Common myeloid progenitor, CD34-positive (primary cell): ENCODE measurements at regions not wholly inside any gene's neighbourhood (a gene's known extent, or its start where the extent isn't known, plus 50 kb on each side); places are given as distances from the start of the nearest gene placed in this dataset.

Experiments
- CTCF ChIA-PET: fragments of 350-600 bp; sonication (Branson Sonifier 250); formaldehyde crosslinking; loops from one replicate; lab custom pipeline; 2021; ENCODE audit warnings: antibody characterized with exemption; lab: Charles Lee
- POLR2A ChIA-PET: fragments of 350-600 bp; sonication (Branson Sonifier 250); formaldehyde crosslinking; loops from one replicate; lab custom pipeline; 2021; ENCODE audit warnings: antibody characterized with exemption; lab: Charles Lee
- DNase-seq, 3 donors: peaks; one replicate each; pipeline versions ENCODE4 v3.0.0 to v3.0.0-alpha.2; 2013
- H3K27ac ChIP-seq, 2 experiments: 1 replicate in 1 of 2; 2 replicates in 1 of 2; pipeline ENCODE4 v1.7.0; 2013; ENCODE audit warnings: inconsistent platforms in 2 of 2, low read length in 2 of 2, mild to moderate bottlenecking in 2 of 2, low read depth in 1 of 2, moderate library complexity in 1 of 2; ENCODE audit not compliant: severe bottlenecking in 2 of 2, insufficient read depth in 1 of 2, poor library complexity in 1 of 2
- H3K27me3 ChIP-seq, 5 experiments: replicated peaks in 2 of 5; 1 replicate in 3 of 5; 2 replicates in 2 of 5; pipeline versions ENCODE4 v1.6.1 to v1.7.0; 2013; ENCODE audit warnings: low read length in 4 of 5, mild to moderate bottlenecking in 2 of 5, moderate library complexity in 2 of 5, inconsistent platforms in 1 of 5; ENCODE audit not compliant: insufficient read depth in 5 of 5, control insufficient read depth in 4 of 5
- H3K36me3 ChIP-seq, 4 experiments: 1 replicate in 2 of 4; 2 replicates in 2 of 4; pipeline versions ENCODE4 v1.6.1 to v1.7.0; 2013; ENCODE audit warnings: low read length in 3 of 4, control low read depth in 1 of 4, mild to moderate bottlenecking in 1 of 4; ENCODE audit not compliant: control insufficient read depth in 4 of 4, insufficient read depth in 4 of 4
- H3K4me1 ChIP-seq, 4 experiments: 1 replicate in 3 of 4; 2 replicates in 1 of 4; pipeline versions ENCODE4 v1.6.1 to v1.7.1; 2013; ENCODE audit warnings: low read length in 3 of 4, mild to moderate bottlenecking in 3 of 4, control low read depth in 1 of 4, inconsistent platforms in 1 of 4, moderate library complexity in 1 of 4; ENCODE audit not compliant: control insufficient read depth in 4 of 4, insufficient read depth in 4 of 4; ENCODE audit errors: control extremely low read depth in 1 of 4
- H3K4me3 ChIP-seq, 7 experiments: 1 replicate in 4 of 7; 2 replicates in 3 of 7; pipeline versions ENCODE4 v1.5.1 to v1.7.0; 2013; ENCODE audit warnings: mild to moderate bottlenecking in 7 of 7, low read length in 6 of 7, moderate library complexity in 6 of 7, inconsistent platforms in 2 of 7, low read depth in 2 of 7, control low read depth in 1 of 7; ENCODE audit not compliant: insufficient read depth in 4 of 7, control insufficient read depth in 1 of 7; ENCODE audit errors: extremely low read depth in 1 of 7
- H3K9me3 ChIP-seq, 5 experiments: 1 replicate in 4 of 5; 2 replicates in 1 of 5; pipeline versions ENCODE4 v1.6.1 to v1.7.1; 2013; ENCODE audit warnings: low read length in 4 of 5, mild to moderate bottlenecking in 2 of 5, inconsistent platforms in 1 of 5, low read depth in 1 of 5, moderate library complexity in 1 of 5; ENCODE audit not compliant: control insufficient read depth in 4 of 5, insufficient read depth in 2 of 5; ENCODE audit errors: control extremely low read depth in 1 of 5
- WGBS: methylation state at CpG from one replicate; pipeline ENCODE4 v1.1.5; 2013; ENCODE audit not compliant: insufficient coverage; 5-methylcytosine and 5-hydroxymethylcytosine counted together

GRCh38 chr15:96693515-96693914 is 363.0 kb downstream of the NR2F2 start:
- POLR2A ChIA-PET, result no interaction called here
- no peak overlapping the region for H3K4me3 ChIP-seq
- no peaks in the 10 kb centered on the region for H3K36me3 ChIP-seq
- H3K27ac ChIP-seq, result no peak overlapping the region
- CTCF ChIA-PET, result no interaction called here
- no peaks in the 10 kb centered on the region for H3K4me1 ChIP-seq
- no peak for DNase-seq
- no CpG with 5 or more reads among the region's 2 CpGs for WGBS
- H3K27me3 ChIP-seq, result no peaks in the 10 kb centered on the region
- no peaks in the 10 kb centered on the region for H3K9me3 ChIP-seq

- ChIA-PET POLR2A (no interaction called here), CTCF (interaction anchor here (1.5 kb wide), 1 partner anchor 22 kb away, joined by 4 read pairs; no protein-coding TSS in a partner anchor)
- H3K4me3 ChIP-seq, result no peak overlapping the region
- 85% methylated on average over 4 of the region's 4 CpGs for whole genome bisulfite sequencing
- H3K36me3 ChIP-seq, result no peaks in the 10 kb centered on the region
- DNase-seq, result no peak
- H3K27ac ChIP-seq, result no peak overlapping the region
- H3K4me1 ChIP-seq, result no peaks in the 10 kb centered on the region
- peaks cover 0 to under 1% (median 0%) of the 10 kb centered on the region in 5 experiments for H3K27me3 ChIP-seq
- no peaks in the 10 kb centered on the region for H3K9me3 ChIP-seq
These were observed 363.6 kb downstream of the NR2F2 start for GRCh38 chr15:96693990-96694517.

- CTCF ChIA-PET, result interaction anchor here (1.5 kb wide), 1 partner anchor 23 kb away, joined by 4 read pairs; no protein-coding TSS in a partner anchor
- POLR2A ChIA-PET, result no interaction called here
- Histone ChIP-seq H3K27ac (no peak overlapping the region), H3K9me3 (no peaks in the 10 kb centered on the region), H3K4me3 (no peak overlapping the region), H3K4me1 (no peaks in the 10 kb centered on the region), H3K36me3 (no peaks in the 10 kb centered on the region), H3K27me3 (peaks cover 0 to 7% (median 0%) of the 10 kb centered on the region in 5 experiments)
- no peak for DNase-seq
These were observed 364.9 kb downstream of the NR2F2 start for GRCh38 chr15:96695426-96695825.

- Histone ChIP-seq H3K4me3 (no peak overlapping the region), H3K9me3 (no peaks in the 10 kb centered on the region), H3K36me3 (no peaks in the 10 kb centered on the region), H3K4me1 (no peaks in the 10 kb centered on the region), H3K27ac (no peak overlapping the region), H3K27me3 (peaks cover 0 to 25% (median 2%) of the 10 kb centered on the region in 5 experiments)
- ChIA-PET CTCF (no interaction called here), POLR2A (no interaction called here)
- WGBS, result 100% methylated on average over 1 of the region's 3 CpGs
- no peak for DNase-seq
These were observed 369.4 kb downstream of the NR2F2 start for GRCh38 chr15:96699871-96700401.

- H3K4me3 ChIP-seq, result no peak overlapping the region
- H3K9me3 ChIP-seq, result no peaks in the 10 kb centered on the region
- DNase-seq, result no peak
- POLR2A ChIA-PET, result no interaction called here
- H3K27me3 ChIP-seq, result peaks cover 0 to 25% (median 2%) of the 10 kb centered on the region in 5 experiments
- no peaks in the 10 kb centered on the region for H3K4me1 ChIP-seq
- no peaks in the 10 kb centered on the region for H3K36me3 ChIP-seq
- CTCF ChIA-PET, result no interaction called here
- no CpG with 5 or more reads among the region's 2 CpGs for WGBS
- no peak overlapping the region for H3K27ac ChIP-seq
These were observed 370.1 kb downstream of the NR2F2 start for GRCh38 chr15:96700555-96700954.

- WGBS, result 100% methylated on average over 1 of the region's 2 CpGs
- POLR2A ChIA-PET, result interaction anchor here (0.6 kb wide), 1 partner anchor 743 kb away, joined by 4 read pairs; no protein-coding TSS in a partner anchor
- Histone ChIP-seq H3K27me3 (peaks cover 0 to 25% (median 2%) of the 10 kb centered on the region in 5 experiments), H3K4me3 (no peak overlapping the region), H3K4me1 (no peaks in the 10 kb centered on the region), H3K9me3 (no peaks in the 10 kb centered on the region), H3K36me3 (no peaks in the 10 kb centered on the region), H3K27ac (no peak overlapping the region)
- CTCF ChIA-PET, result no interaction called here
- no peak for DNase-seq
These were observed 370.9 kb downstream of the NR2F2 start for GRCh38 chr15:96701443-96701842.

- no peak overlapping the region for H3K4me3 ChIP-seq
- peaks cover 0 to 25% (median 2%) of the 10 kb centered on the region in 5 experiments for H3K27me3 ChIP-seq
- no peaks in the 10 kb centered on the region for H3K36me3 ChIP-seq
- H3K4me1 ChIP-seq, result no peaks in the 10 kb centered on the region
- H3K27ac ChIP-seq, result no peak overlapping the region
- H3K9me3 ChIP-seq, result no peaks in the 10 kb centered on the region
- CTCF ChIA-PET, result no interaction called here
- no peak for DNase-seq
- POLR2A ChIA-PET, result interaction anchor here (0.6 kb wide), 1 partner anchor 744 kb away, joined by 4 read pairs; no protein-coding TSS in a partner anchor
- WGBS, result 86% methylated on average over 1 of the region's 2 CpGs
These were observed 371.4 kb downstream of the NR2F2 start for GRCh38 chr15:96701877-96702276.
